Hepatocyte (in vitro differentiated cells): ENCODE measurements at regions not wholly inside any gene's neighbourhood (a gene's known extent, or its start where the extent isn't known, plus 50 kb on each side); places are given as distances from the start of the nearest gene placed in this dataset.
"Not testable (repeated sequence)": the region's sequence is repeated elsewhere in the genome, so short reads cannot be mapped to it uniquely, and the experiment has no call there.

Experiments used
- DNase-seq: peaks from one replicate; pipeline ENCODE4 v3.0.0-alpha.2; 2016; ENCODE audit warnings: low spot score
- H2AFZ ChIP-seq: fragments of 200-600 bp; sonication (generic); 2 replicates; pipeline ENCODE4 v1.6.0; 2016; ENCODE audit warnings: antibody characterized with exemption, mild to moderate bottlenecking
- H3K27ac ChIP-seq: fragments of 200-600 bp; sonication (generic); 2 replicates; pipeline ENCODE4 v1.5.1; 2016; ENCODE audit warnings: mild to moderate bottlenecking
- H3K27me3 ChIP-seq: fragments of 200-600 bp; sonication (generic); 2 replicates; pipeline ENCODE4 v1.6.1; 2016
- H3K36me3 ChIP-seq: fragments of 200-600 bp; sonication (generic); replicated peaks from 2 replicates; pipeline ENCODE4 v1.5.1; 2016; ENCODE audit warnings: low read depth; ENCODE audit not compliant: insufficient read depth
- H3K4me1 ChIP-seq: fragments of 200-600 bp; sonication (generic); 2 replicates; pipeline ENCODE4 v1.5.1; 2016; ENCODE audit warnings: mild to moderate bottlenecking, moderate library complexity; ENCODE audit not compliant: insufficient read depth
- H3K4me2 ChIP-seq: fragments of 200-600 bp; sonication (generic); 2 replicates; pipeline ENCODE4 v1.6.0; 2016
- H3K4me3 ChIP-seq: fragments of 200-600 bp; sonication (generic); 2 replicates; pipeline ENCODE4 v1.5.1; 2016; ENCODE audit warnings: mild to moderate bottlenecking
- H3K79me2 ChIP-seq: fragments of 200-600 bp; sonication (generic); 2 replicates; pipeline ENCODE4 v1.6.0; 2017; ENCODE audit warnings: mild to moderate bottlenecking
- H3K9me2 ChIP-seq: fragments of 200-600 bp; sonication (generic); replicated peaks from 2 replicates; pipeline ENCODE4 v1.6.0; 2017; ENCODE audit warnings: mild to moderate bottlenecking; ENCODE audit not compliant: insufficient read depth
- H3K9me3 ChIP-seq: fragments of 200-600 bp; sonication (generic); 2 replicates; pipeline ENCODE4 v1.5.1; 2016; ENCODE audit warnings: low read depth, mild to moderate bottlenecking
- H4K20me1 ChIP-seq: fragments of 200-600 bp; sonication (generic); 2 replicates; pipeline ENCODE4 v1.6.0; 2016; ENCODE audit warnings: mild to moderate bottlenecking; ENCODE audit not compliant: insufficient read depth, poor library complexity, severe bottlenecking
- CTCF ChIP-seq: fragments of 200-600 bp; sonication (generic); IDR thresholded peaks from 2 replicates; pipeline ENCODE4 v1.5.1; 2016; ENCODE audit warnings: antibody characterized with exemption, mild to moderate bottlenecking; ENCODE audit not compliant: poor library complexity
- EZH2 ChIP-seq: fragments of 200-600 bp; sonication (generic); IDR thresholded peaks from 2 replicates; pipeline ENCODE4 v1.6.1; 2016; ENCODE audit warnings: antibody characterized with exemption, mild to moderate bottlenecking, borderline replicate concordance
- EZH2phosphoT487 ChIP-seq: fragments of 200-600 bp; sonication (generic); IDR thresholded peaks from one replicate; pipeline ENCODE4 v1.6.1; 2018; ENCODE audit warnings: antibody characterized with exemption, mild to moderate bottlenecking, low read depth, moderate library complexity; ENCODE audit not compliant: unreplicated experiment, severe bottlenecking
- WGBS: methylation state at CpG from one replicate; pipeline ENCODE4 v1.1.6; 2016; ENCODE audit warnings: low lambda C conversion rate; ENCODE audit errors: missing lambda C conversion rate; 5-methylcytosine and 5-hydroxymethylcytosine counted together

- TF ChIP-seq CTCF (no peak), EZH2 (no peak), EZH2phosphoT487 (no peak)
- Histone ChIP-seq H3K36me3 (no peaks in the 10 kb centered on the region), H3K4me3 (no peak overlapping the region), H3K27ac (no peak overlapping the region), H4K20me1 (no peaks in the 10 kb centered on the region), H3K27me3 (no peaks in the 10 kb centered on the region), H3K4me1 (no peaks in the 10 kb centered on the region), H3K4me2 (no peak overlapping the region), H3K79me2 (no peaks in the 10 kb centered on the region), H3K9me2 (no peaks in the 10 kb centered on the region), H3K9me3 (no peaks in the 10 kb centered on the region), H2AFZ (no peak overlapping the region)
- DNase-seq: no peak
- 72% methylated on average over 11 of the region's 11 CpGs for WGBS
Measured at GRCh38 chr13:109400209-109400608, 386.2 kb downstream of the IRS2 start.

DNA sequence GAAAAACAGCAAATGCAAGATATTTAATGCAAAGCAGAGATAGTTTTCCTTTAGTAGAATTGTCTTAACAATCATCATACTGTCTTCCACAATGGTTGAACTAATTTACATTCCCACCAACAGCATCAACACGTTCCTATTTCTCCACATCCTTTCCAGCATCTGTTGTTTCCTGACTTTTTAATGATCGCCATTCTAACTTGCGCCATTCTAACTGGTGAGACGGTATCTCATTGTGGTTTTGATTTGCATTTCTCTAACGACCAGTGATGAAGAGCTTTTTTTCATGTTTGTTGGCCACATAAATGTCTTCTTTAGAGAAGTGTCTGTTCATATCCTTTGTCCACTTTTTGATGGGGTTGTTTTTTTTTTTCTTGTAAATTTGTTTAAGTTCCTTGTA lies 388.3 kb downstream of the IRS2 start:
- H3K4me1 ChIP-seq, H3K9me3 ChIP-seq, H3K4me2 ChIP-seq, H3K36me3 ChIP-seq, H3K27me3 ChIP-seq, H3K79me2 ChIP-seq, H3K4me3 ChIP-seq, DNase-seq, H3K9me2 ChIP-seq, H4K20me1 ChIP-seq, H3K27ac ChIP-seq, H2AFZ ChIP-seq: not testable (repeated sequence)
- 89% methylated on average over 5 of the region's 5 CpGs for WGBS

GRCh38 chr13:109397285-109397684 lies 389.1 kb downstream of the IRS2 start:
- Histone ChIP-seq H3K79me2 (no peaks in the 10 kb centered on the region), H3K4me3 (no peak overlapping the region), H3K9me2 (no peaks in the 10 kb centered on the region), H3K4me2 (no peak overlapping the region), H3K27ac (no peak overlapping the region), H2AFZ (no peak overlapping the region), H3K4me1 (no peaks in the 10 kb centered on the region), H3K36me3 (no peaks in the 10 kb centered on the region), H4K20me1 (no peaks in the 10 kb centered on the region), H3K9me3 (no peaks in the 10 kb centered on the region), H3K27me3 (no peaks in the 10 kb centered on the region)
- no peak for DNase-seq
- 88% methylated on average over 3 of the region's 3 CpGs for WGBS
- no peak for TF ChIP-seq EZH2phosphoT487
- TF ChIP-seq CTCF: no peak

GRCh38 chr13:109396266-109396665 lies 390.1 kb downstream of the IRS2 start:
- H2AFZ ChIP-seq: no peak overlapping the region
- H3K4me1 ChIP-seq: no peaks in the 10 kb centered on the region
- 86% methylated on average over 9 of the region's 9 CpGs for WGBS
- no peak overlapping the region for H3K4me2 ChIP-seq
- no peaks in the 10 kb centered on the region for H4K20me1 ChIP-seq
- H3K36me3 ChIP-seq: no peaks in the 10 kb centered on the region
- no peak for TF ChIP-seq EZH2phosphoT487
- no peak for DNase-seq
- H3K9me3 ChIP-seq: no peaks in the 10 kb centered on the region
- no peak overlapping the region for H3K27ac ChIP-seq
- no peaks in the 10 kb centered on the region for H3K79me2 ChIP-seq
- no peak overlapping the region for H3K4me3 ChIP-seq
- H3K27me3 ChIP-seq: no peaks in the 10 kb centered on the region
- no peaks in the 10 kb centered on the region for H3K9me2 ChIP-seq

GRCh38 chr13:109395014-109395413 lies 391.4 kb downstream of the IRS2 start:
- no peaks in the 10 kb centered on the region for H3K36me3 ChIP-seq
- DNase-seq: no peak
- 66% methylated on average over 5 of the region's 5 CpGs for WGBS
- H3K4me2 ChIP-seq: no peak overlapping the region
- H3K4me1 ChIP-seq: no peaks in the 10 kb centered on the region
- H3K27ac ChIP-seq: no peak overlapping the region
- H3K4me3 ChIP-seq: no peak overlapping the region
- no peaks in the 10 kb centered on the region for H3K79me2 ChIP-seq
- no peak overlapping the region for H2AFZ ChIP-seq
- TF ChIP-seq EZH2 (no peak), EZH2phosphoT487 (no peak), CTCF (no peak)
- no peaks in the 10 kb centered on the region for H3K27me3 ChIP-seq
- no peaks in the 10 kb centered on the region for H4K20me1 ChIP-seq
- H3K9me3 ChIP-seq: no peaks in the 10 kb centered on the region
- no peaks in the 10 kb centered on the region for H3K9me2 ChIP-seq
